BJ (cell line): ENCODE measurements at regions not wholly inside any gene's neighbourhood (a gene's known extent, or its start where the extent isn't known, plus 50 kb on each side); places are given as distances from the start of the nearest gene placed in this dataset.

Source experiments
- CTCF ChIA-PET: fragments of 350-600 bp; formaldehyde crosslinking; extraction: SDS; loops from one replicate; lab custom pipeline; 2021; ENCODE audit warnings: antibody characterized with exemption, inconsistent platforms; lab: Yijun Ruan, JAX
- POLR2A ChIA-PET: fragments of 300-600 bp; sonication (Branson Sonifier 250); formaldehyde crosslinking; extraction: SDS; loops from one replicate; lab custom pipeline; 2021; ENCODE audit warnings: antibody characterized with exemption; lab: Charles Lee
- DNase-seq: peaks from one replicate; pipeline ENCODE4 v3.0.0-alpha.2; 2011; ENCODE audit warnings: low read depth
- H3K27me3 ChIP-seq: 2 replicates; pipeline ENCODE4 v1.6.0; 2011; ENCODE audit warnings: low read length; ENCODE audit not compliant: control insufficient read depth, insufficient read depth
- H3K36me3 ChIP-seq: 2 replicates; pipeline ENCODE4 v1.5.1; 2011; ENCODE audit warnings: low read length; ENCODE audit not compliant: control insufficient read depth, insufficient read depth
- H3K4me3 ChIP-seq: 2 replicates; pipeline ENCODE4 v1.5.1; 2011; ENCODE audit warnings: low read depth, mild to moderate bottlenecking, control low read depth, low read length
- TF ChIP-seq, protein P1 (sequence below): IDR thresholded peaks from 2 replicates; pipeline ENCODE4 v1.5.1; 2011; ENCODE audit warnings: low read depth, mild to moderate bottlenecking, control low read depth, inconsistent platforms, low read length, moderate library complexity; ENCODE audit not compliant: insufficient read depth

DNA sequence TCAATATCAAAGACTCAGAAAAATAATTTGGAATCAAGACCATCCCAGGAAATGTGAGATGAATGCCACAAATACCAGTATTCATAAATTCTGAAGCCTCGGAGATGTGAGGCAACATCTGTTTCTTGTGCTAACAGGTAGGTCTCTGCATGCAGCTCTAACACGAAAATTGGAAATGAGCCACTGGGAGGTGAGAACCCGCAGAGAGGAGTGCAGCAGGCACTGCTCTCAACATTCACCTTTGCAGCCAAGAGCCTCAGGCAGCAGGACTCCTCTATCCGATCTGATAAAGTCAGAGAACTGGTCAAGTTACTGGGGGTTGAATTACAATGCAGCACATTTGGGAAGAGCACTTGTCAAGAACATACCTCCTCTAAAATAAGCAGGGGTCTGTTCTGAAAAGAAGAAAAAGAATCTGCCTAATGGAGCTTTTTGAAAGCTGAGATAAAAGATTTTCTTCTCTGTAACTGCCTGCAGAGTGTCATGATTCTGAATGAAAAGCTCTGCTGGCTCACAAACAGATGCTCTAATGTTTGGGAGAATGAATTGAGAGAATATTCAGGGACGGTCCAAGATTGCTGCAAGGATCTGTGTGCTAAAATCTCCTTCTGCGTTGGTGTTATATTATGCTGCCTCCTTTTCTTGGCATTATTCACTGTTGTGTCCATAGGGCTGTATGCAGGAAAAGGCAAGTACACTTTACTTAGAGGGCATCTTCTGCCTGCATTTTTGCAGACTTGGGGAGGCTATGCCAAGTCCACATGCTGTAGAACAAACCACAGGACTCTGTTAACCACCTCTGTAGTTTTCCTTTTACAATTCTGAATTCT is 209.6 kb upstream of the KRR1 start:
- DNase-seq: no peak
- POLR2A ChIA-PET: no interaction called here
- Histone ChIP-seq H3K27me3 (no peaks in the 10 kb centered on the region), H3K36me3 (no peaks in the 10 kb centered on the region), H3K4me3 (no peak overlapping the region)
- CTCF ChIA-PET: no interaction called here
- TF ChIP-seq, protein P1, sequence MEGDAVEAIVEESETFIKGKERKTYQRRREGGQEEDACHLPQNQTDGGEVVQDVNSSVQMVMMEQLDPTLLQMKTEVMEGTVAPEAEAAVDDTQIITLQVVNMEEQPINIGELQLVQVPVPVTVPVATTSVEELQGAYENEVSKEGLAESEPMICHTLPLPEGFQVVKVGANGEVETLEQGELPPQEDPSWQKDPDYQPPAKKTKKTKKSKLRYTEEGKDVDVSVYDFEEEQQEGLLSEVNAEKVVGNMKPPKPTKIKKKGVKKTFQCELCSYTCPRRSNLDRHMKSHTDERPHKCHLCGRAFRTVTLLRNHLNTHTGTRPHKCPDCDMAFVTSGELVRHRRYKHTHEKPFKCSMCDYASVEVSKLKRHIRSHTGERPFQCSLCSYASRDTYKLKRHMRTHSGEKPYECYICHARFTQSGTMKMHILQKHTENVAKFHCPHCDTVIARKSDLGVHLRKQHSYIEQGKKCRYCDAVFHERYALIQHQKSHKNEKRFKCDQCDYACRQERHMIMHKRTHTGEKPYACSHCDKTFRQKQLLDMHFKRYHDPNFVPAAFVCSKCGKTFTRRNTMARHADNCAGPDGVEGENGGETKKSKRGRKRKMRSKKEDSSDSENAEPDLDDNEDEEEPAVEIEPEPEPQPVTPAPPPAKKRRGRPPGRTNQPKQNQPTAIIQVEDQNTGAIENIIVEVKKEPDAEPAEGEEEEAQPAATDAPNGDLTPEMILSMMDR: no peak

DNA sequence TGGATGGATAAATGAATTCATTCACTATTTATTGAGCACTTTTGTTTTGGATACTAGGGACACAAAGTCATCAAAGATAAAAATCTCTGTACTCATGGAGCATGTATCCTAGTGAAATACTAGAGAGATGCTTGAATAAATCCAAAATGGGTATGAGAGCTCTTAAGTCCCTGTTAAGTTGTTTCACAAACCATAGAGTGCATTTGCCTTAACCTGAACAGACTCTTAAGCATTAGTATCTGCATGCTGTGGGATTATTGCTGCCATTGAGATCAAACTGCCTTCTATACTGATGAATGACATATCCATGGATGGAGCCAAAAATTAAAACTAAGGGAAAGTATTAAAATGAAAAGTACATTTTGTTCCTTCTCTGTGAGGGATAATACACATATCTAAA is 206.5 kb upstream of the KRR1 start:
- TF ChIP-seq, protein P1: no peak
- H3K27me3 ChIP-seq: no peaks in the 10 kb centered on the region
- CTCF ChIA-PET: interaction anchor here (1.3 kb wide), 1 partner anchor 10 kb away, joined by 3 read pairs; no protein-coding TSS in a partner anchor
- no peaks in the 10 kb centered on the region for H3K36me3 ChIP-seq
- no peak for DNase-seq
- no peak overlapping the region for H3K4me3 ChIP-seq
- POLR2A ChIA-PET: no interaction called here

DNA sequence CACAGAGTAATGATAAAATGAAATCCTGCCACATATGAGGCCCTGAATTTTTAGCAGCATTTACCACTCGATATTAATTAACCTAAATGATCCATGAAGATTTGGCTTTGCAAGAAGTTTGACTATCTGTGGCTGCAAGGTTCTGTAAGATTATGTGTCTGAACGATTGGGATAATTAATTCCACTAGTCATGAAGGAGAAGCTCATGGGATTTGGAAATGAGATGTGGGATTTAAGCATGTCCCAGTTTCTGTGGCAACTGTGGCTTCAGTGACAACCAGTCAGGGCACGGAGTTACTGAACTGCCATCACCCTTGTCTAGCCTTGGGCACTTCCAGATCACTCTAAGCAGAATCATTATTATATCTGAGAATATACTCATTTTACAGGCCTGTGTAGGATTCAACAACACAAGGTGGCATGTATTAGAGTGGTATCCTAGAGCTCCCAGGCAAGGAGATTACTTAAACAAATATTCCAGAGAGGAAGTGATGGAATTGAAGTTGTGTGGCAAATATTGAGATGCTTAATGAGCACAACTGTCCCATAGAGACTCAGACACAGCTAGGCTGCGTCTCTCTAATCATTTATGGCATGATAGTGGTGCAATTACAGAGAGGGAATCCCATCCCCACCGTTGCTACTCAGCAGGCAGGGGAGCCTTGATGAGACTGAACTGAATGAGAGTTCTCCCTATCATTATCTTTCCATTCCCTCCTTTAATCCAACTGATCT is 205.0 kb upstream of the KRR1 start:
- POLR2A ChIA-PET: no interaction called here
- no peak for DNase-seq
- CTCF ChIA-PET: no interaction called here
- TF ChIP-seq, protein P1: no peak
- Histone ChIP-seq H3K36me3 (no peaks in the 10 kb centered on the region), H3K4me3 (no peak overlapping the region), H3K27me3 (no peaks in the 10 kb centered on the region)

DNA sequence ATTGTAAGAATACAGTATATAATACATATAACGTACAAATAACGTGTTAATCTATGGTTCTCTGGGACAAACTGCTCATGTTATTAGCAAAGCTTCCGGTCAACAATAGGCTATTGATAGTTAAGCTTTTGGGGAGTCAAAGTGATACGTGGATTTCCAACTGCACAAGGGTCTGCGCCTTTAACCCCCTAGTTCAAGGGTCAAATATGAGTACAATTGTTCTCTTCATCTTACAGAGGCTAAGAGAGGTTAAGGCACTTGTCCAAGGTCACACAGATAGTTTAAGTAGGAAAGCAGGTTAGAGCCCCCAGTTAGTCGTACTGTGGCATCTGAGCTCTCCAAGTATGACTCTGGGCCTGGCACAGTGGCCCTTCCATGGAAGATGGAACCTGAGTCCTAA is 204.3 kb upstream of the KRR1 start:
- no peak for DNase-seq
- POLR2A ChIA-PET: no interaction called here
- TF ChIP-seq, protein P1: no peak
- Histone ChIP-seq H3K36me3 (no peaks in the 10 kb centered on the region), H3K27me3 (no peaks in the 10 kb centered on the region), H3K4me3 (no peak overlapping the region)
- CTCF ChIA-PET: interaction anchor here (0.6 kb wide), 1 partner anchor 39 kb away, joined by 3 read pairs; no protein-coding TSS in a partner anchor

DNA sequence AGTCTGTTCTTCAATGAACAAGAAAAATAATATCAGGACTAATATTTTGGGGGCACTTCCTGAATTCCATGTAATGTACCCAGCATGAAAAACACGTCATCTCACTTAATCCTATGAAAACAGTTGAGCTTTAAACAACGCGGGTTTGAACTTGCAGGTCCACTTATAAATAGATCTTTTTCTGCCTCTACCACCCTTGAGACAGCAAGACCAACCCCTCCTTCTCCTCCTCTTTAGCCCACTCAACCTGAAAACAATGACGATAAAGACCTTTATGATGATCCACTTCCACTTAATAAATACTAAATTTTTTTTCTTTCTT is 203.9 kb upstream of the KRR1 start:
- no peak for DNase-seq

More for the DNA sequence above, 203.9 kb upstream of the KRR1 start:
- TF ChIP-seq, protein P1: no peak
- Histone ChIP-seq H3K36me3 (no peaks in the 10 kb centered on the region), H3K4me3 (no peak overlapping the region), H3K27me3 (no peaks in the 10 kb centered on the region)
- CTCF ChIA-PET: interaction anchor here (0.6 kb wide), 1 partner anchor 40 kb away, joined by 3 read pairs; no protein-coding TSS in a partner anchor
- POLR2A ChIA-PET: no interaction called here
